Testis (tissue), 2 donors: ENCODE measurements at regions not wholly inside any gene's neighbourhood (a gene's known extent, or its start where the extent isn't known, plus 50 kb on each side); places are given as distances from the start of the nearest gene placed in this dataset.
A peak's percentile ranks its signal among the peaks of the same experiment; 100 is the strongest.

ENCODE experiments used
- POLR2A ChIP-seq: fragments of 450-650 bp; IDR thresholded peaks from one replicate; pipeline ENCODE4 v1.6.1; 2017; ENCODE audit warnings: antibody characterized with exemption, mild to moderate bottlenecking, moderate library complexity
- TF ChIP-seq, protein P1 (sequence below), 3 experiments: fragments of 450-650 bp in 2 of 3; fragments of 200-600 bp in 1 of 3; sonication (generic) in 1 of 3; IDR thresholded peaks; one replicate each; pipeline ENCODE4 v1.5.1; 2016 to 2019; ENCODE audit warnings: antibody characterized with exemption in 3 of 3, mild to moderate bottlenecking in 2 of 3, moderate library complexity in 1 of 3

GRCh38 chr4:126106658-126107057, 791.9 kb downstream of the FAT4 start:
- TF ChIP-seq, protein P1, sequence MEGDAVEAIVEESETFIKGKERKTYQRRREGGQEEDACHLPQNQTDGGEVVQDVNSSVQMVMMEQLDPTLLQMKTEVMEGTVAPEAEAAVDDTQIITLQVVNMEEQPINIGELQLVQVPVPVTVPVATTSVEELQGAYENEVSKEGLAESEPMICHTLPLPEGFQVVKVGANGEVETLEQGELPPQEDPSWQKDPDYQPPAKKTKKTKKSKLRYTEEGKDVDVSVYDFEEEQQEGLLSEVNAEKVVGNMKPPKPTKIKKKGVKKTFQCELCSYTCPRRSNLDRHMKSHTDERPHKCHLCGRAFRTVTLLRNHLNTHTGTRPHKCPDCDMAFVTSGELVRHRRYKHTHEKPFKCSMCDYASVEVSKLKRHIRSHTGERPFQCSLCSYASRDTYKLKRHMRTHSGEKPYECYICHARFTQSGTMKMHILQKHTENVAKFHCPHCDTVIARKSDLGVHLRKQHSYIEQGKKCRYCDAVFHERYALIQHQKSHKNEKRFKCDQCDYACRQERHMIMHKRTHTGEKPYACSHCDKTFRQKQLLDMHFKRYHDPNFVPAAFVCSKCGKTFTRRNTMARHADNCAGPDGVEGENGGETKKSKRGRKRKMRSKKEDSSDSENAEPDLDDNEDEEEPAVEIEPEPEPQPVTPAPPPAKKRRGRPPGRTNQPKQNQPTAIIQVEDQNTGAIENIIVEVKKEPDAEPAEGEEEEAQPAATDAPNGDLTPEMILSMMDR (IDR thresholded peaks at IDR 0.05), result peak in 1 of 3 experiments; percentile 8
- TF ChIP-seq POLR2A, result no peak
